ENCODE measurements at regions not wholly inside any gene's neighbourhood (a gene's known extent, or its start where the extent isn't known, plus 50 kb on each side); places are given as distances from the start of the nearest gene placed in this dataset.

- CTCF ChIA-PET: interaction anchor here (0.7 to 1.4 kb wide), 2 partner anchors 15 to 783 kb away, joined by 3 read pairs; no protein-coding TSS in a partner anchor
- Mint-ChIP-seq H3K27me3 (no peaks in the 10 kb centered on the region), H3K9me3 (no peaks in the 10 kb centered on the region), H3K4me3 (no peak overlapping the region), H3K36me3 (ENCODE audit: low read depth) (no peaks in the 10 kb centered on the region), H3K4me1 (ENCODE audit: low read depth) (no peaks in the 10 kb centered on the region), H3K27ac (no peak overlapping the region)
- ATAC-seq (no peak), DNase-seq (no peak)
- intact Hi-C loops (cut with micrococcal nuclease): no loop called here
- TF ChIP-seq, protein P1, sequence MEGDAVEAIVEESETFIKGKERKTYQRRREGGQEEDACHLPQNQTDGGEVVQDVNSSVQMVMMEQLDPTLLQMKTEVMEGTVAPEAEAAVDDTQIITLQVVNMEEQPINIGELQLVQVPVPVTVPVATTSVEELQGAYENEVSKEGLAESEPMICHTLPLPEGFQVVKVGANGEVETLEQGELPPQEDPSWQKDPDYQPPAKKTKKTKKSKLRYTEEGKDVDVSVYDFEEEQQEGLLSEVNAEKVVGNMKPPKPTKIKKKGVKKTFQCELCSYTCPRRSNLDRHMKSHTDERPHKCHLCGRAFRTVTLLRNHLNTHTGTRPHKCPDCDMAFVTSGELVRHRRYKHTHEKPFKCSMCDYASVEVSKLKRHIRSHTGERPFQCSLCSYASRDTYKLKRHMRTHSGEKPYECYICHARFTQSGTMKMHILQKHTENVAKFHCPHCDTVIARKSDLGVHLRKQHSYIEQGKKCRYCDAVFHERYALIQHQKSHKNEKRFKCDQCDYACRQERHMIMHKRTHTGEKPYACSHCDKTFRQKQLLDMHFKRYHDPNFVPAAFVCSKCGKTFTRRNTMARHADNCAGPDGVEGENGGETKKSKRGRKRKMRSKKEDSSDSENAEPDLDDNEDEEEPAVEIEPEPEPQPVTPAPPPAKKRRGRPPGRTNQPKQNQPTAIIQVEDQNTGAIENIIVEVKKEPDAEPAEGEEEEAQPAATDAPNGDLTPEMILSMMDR (IDR thresholded peaks at IDR 0.05): no peak
- POLR2A ChIA-PET: no interaction called here
Observed at GRCh38 chr18:67997496-67997895, 481.0 kb upstream of the DSEL start.

DNA sequence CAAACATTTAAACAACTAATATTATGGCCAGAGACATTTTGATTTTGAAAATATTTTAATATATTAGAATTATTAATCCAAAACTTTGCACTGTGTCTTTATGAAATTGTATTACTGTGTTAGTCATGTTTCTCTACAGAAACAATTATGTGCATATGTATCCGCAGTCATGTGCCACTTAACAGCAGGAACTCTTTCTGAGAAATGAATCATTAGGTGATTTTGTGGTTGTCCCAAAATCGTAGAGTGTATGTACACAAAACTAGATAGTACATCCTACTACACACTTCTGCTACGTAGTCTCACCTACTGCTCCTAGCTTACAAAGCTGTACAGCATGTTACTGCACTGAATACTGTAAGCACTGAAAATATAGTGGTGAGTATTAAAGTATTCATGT is 479.2 kb upstream of the DSEL start:
- DNase-seq (no peak), ATAC-seq (no peak)
- Mint-ChIP-seq H3K27ac (no peak overlapping the region), H3K36me3 (ENCODE audit: low read depth) (no peaks in the 10 kb centered on the region), H3K27me3 (no peaks in the 10 kb centered on the region), H3K4me3 (no peak overlapping the region), H3K9me3 (no peaks in the 10 kb centered on the region), H3K4me1 (ENCODE audit: low read depth) (no peaks in the 10 kb centered on the region)
- POLR2A ChIA-PET: no interaction called here
- CTCF ChIA-PET: no interaction called here
- intact Hi-C loops (cut with micrococcal nuclease): no loop called here
- TF ChIP-seq, protein P1 (IDR thresholded peaks at IDR 0.05): no peak

DNA sequence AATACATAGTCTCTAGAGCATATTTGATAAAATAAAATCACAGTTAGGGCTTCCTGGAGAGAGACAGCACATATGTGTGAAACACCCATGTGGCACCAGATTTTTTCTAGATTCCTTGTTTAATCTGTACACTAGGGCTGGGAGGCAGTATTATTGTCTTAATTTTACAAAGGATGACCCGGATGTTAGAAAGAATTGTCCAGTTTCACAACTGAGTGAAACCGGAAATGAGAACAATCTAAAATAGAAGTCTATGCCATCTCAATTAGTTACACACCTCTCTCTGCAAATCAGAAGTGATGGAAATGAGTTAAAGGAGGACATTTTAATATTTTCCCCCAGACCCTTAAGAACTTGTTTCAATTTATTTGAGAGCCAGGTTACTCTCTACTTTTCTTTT is 463.7 kb upstream of the DSEL start:
- TF ChIP-seq, protein P1 (IDR thresholded peaks at IDR 0.05): no peak
- no peak overlapping the region for H3K27ac Mint-ChIP-seq
- no peaks in the 10 kb centered on the region for H3K36me3 Mint-ChIP-seq (ENCODE audit: low read depth)
- no peaks in the 10 kb centered on the region for H3K27me3 Mint-ChIP-seq
- POLR2A ChIA-PET: no interaction called here
- ATAC-seq (no peak), DNase-seq (no peak)
- H3K4me3 Mint-ChIP-seq: no peak overlapping the region
- no peaks in the 10 kb centered on the region for H3K9me3 Mint-ChIP-seq
- no peaks in the 10 kb centered on the region for H3K4me1 Mint-ChIP-seq (ENCODE audit: low read depth)
- CTCF ChIA-PET: no interaction called here
- intact Hi-C loops (cut with micrococcal nuclease): no loop called here

- DNase-seq: no peak
- Mint-ChIP-seq H3K36me3 (ENCODE audit: low read depth) (no peaks in the 10 kb centered on the region), H3K9me3 (no peaks in the 10 kb centered on the region), H3K4me1 (ENCODE audit: low read depth) (no peaks in the 10 kb centered on the region), H3K4me3 (no peak overlapping the region), H3K27ac (no peak overlapping the region), H3K27me3 (no peaks in the 10 kb centered on the region)
- intact Hi-C loops (cut with micrococcal nuclease): no loop called here
- TF ChIP-seq, protein P1 (IDR thresholded peaks at IDR 0.05): no peak
- CTCF ChIA-PET: no interaction called here
- POLR2A ChIA-PET: no interaction called here
- no peak for ATAC-seq
Observed at GRCh38 chr18:67977067-67977616, 460.6 kb upstream of the DSEL start.

DNA sequence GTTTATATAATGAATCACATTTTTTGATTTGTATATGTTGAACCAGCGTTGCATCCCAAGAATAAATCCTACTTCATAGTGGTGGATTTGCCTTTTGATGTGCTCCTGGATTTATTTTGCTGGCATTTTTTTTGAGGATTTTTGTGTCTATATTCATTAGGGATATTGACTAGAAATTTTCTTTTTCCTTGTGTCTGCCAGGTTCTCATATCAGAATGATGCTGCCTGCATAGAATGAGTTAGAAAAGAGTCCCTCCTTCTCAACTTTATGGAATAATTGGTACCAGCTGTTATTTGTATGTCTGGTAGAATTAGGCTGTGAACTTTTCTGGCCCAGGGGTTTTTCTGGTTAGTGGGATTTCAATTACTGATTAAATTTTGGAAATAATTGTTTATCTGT is 457.4 kb upstream of the DSEL start:
- H3K4me3 Mint-ChIP-seq: no peak overlapping the region
- no peaks in the 10 kb centered on the region for H3K36me3 Mint-ChIP-seq (ENCODE audit: low read depth)
- H3K27me3 Mint-ChIP-seq: no peaks in the 10 kb centered on the region
- H3K9me3 Mint-ChIP-seq: no peaks in the 10 kb centered on the region
- ChIA-PET POLR2A (no interaction called here), CTCF (no interaction called here)
- no peaks in the 10 kb centered on the region for H3K4me1 Mint-ChIP-seq (ENCODE audit: low read depth)
- ATAC-seq (no peak), DNase-seq (no peak)
- no peak overlapping the region for H3K27ac Mint-ChIP-seq
- intact Hi-C loops (cut with micrococcal nuclease): no loop called here
- TF ChIP-seq, protein P1 (IDR thresholded peaks at IDR 0.05): no peak

Data from activated CD8-positive, alpha-beta T cell treated with anti-CD3 and anti-CD28 coated beads for 36 hours (primary cell).